ENCODE measurements at regions not wholly inside any gene's neighbourhood (a gene's known extent, or its start where the extent isn't known, plus 50 kb on each side); places are given as distances from the start of the nearest gene placed in this dataset.

- Mint-ChIP-seq H3K4me1 (ENCODE audit: low read depth) (peaks cover 75% of the 10 kb centered on the region), H3K9me3 (peaks cover 4% of the 10 kb centered on the region), H3K27ac (peak overlapping the region; percentile 91), H3K36me3 (ENCODE audit: low read depth) (peaks cover 6% of the 10 kb centered on the region), H3K4me3 (no peak overlapping the region), H3K27me3 (no peaks in the 10 kb centered on the region)
- no peak for DNase-seq
- intact Hi-C loops (cut with micrococcal nuclease), result no loop called here
- POLR2A ChIA-PET, result interaction anchor here (0.9 to 3.4 kb wide), 3 partner anchors 11 to 86 kb away, joined by 3 to 18 read pairs (median 12); no protein-coding TSS in a partner anchor
- ATAC-seq, result no peak
- TF ChIP-seq, protein P1, sequence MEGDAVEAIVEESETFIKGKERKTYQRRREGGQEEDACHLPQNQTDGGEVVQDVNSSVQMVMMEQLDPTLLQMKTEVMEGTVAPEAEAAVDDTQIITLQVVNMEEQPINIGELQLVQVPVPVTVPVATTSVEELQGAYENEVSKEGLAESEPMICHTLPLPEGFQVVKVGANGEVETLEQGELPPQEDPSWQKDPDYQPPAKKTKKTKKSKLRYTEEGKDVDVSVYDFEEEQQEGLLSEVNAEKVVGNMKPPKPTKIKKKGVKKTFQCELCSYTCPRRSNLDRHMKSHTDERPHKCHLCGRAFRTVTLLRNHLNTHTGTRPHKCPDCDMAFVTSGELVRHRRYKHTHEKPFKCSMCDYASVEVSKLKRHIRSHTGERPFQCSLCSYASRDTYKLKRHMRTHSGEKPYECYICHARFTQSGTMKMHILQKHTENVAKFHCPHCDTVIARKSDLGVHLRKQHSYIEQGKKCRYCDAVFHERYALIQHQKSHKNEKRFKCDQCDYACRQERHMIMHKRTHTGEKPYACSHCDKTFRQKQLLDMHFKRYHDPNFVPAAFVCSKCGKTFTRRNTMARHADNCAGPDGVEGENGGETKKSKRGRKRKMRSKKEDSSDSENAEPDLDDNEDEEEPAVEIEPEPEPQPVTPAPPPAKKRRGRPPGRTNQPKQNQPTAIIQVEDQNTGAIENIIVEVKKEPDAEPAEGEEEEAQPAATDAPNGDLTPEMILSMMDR (IDR thresholded peaks at IDR 0.05), result no peak
- CTCF ChIA-PET, result interaction anchor here (0.7 to 1.2 kb wide), 3 partner anchors 19 to 97 kb away, joined by 3 read pairs; no protein-coding TSS in a partner anchor
These were observed 141.8 kb downstream of the TOMM20 start for GRCh38 chr1:234986750-234987414.

DNA sequence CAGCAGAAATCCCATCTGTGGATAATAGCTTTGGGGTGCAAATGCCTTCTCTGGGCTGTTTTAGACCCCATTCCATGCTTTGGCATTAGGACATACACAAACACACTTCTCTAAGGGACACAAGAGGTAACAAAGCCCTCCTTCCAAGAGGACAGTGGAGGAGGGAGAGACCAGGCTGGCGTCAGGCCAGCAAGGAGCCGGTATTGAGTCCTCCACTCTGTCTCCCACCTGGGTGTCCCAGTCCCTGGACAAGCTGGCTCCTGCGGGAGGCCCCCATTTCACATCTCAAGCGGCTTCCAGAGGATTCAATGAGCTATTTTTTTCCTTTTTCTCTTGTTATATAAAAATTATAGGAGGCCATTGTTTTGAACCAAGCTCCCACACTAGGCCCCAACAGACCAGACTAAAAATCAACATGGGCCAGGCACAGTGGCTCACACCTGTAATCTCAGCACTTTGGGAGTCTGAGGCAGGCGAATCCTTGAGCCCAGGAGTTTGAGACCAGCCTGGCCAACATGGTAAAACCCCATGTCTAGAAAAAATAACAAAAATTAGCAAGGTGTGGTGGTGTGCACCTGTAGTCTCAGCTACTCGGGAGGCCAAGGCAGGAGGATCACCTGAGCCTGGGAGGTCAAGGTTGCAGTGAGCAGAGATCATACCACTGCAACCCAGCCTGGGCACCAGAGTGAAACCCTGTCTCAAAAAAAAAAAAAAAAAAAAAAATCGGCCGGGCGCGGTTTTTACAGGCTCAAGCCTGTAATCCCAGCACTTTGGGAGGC lies 142.9 kb downstream of the TOMM20 start:
- H3K36me3 Mint-ChIP-seq (ENCODE audit: low read depth), result peaks cover 6% of the 10 kb centered on the region
- intact Hi-C loops (cut with micrococcal nuclease), result no loop called here
- H3K9me3 Mint-ChIP-seq, result peaks cover 4% of the 10 kb centered on the region
- ATAC-seq, result no peak
- ChIA-PET POLR2A (interaction anchor here (0.8 to 3.2 kb wide), 3 partner anchors 16 to 30 kb away, joined by 3 to 18 read pairs (median 3); no protein-coding TSS in a partner anchor), CTCF (no interaction called here)
- H3K27ac Mint-ChIP-seq, result peak overlapping the region; percentile 59
- H3K4me1 Mint-ChIP-seq (ENCODE audit: low read depth), result peaks cover 76% of the 10 kb centered on the region
- no peak for DNase-seq
- TF ChIP-seq, protein P1 (IDR thresholded peaks at IDR 0.05), result no peak
- no peak overlapping the region for H3K4me3 Mint-ChIP-seq
- H3K27me3 Mint-ChIP-seq, result no peaks in the 10 kb centered on the region

DNA sequence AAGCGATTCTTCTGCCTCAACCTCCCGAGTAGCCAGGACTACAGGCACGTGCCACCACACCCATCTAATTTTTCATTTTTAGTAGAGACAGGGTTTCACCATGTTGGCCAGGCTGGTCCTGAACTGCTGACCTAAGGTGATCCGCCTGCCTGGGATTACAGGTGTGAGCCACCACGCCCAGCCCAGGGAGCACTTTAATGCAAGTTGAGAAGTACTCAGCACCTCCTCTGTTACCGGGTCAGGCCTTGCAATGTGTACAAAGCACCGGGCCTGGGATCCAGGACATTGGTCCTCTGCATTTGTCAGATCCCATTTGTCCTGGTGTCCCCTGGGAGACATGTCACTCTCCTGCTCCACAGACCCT lies 143.6 kb downstream of the TOMM20 start:
- no peak for DNase-seq
- H3K27me3 Mint-ChIP-seq, result no peaks in the 10 kb centered on the region
- ATAC-seq, result no peak
- intact Hi-C loops (cut with micrococcal nuclease), result no loop called here
- peaks cover 77% of the 10 kb centered on the region for H3K4me1 Mint-ChIP-seq (ENCODE audit: low read depth)
- TF ChIP-seq, protein P1 (IDR thresholded peaks at IDR 0.05), result no peak
- peaks cover 8% of the 10 kb centered on the region for H3K36me3 Mint-ChIP-seq (ENCODE audit: low read depth)
- H3K9me3 Mint-ChIP-seq, result peaks cover 4% of the 10 kb centered on the region
- H3K4me3 Mint-ChIP-seq, result no peak overlapping the region
- ChIA-PET POLR2A (no interaction called here), CTCF (no interaction called here)
- no peak overlapping the region for H3K27ac Mint-ChIP-seq

DNA sequence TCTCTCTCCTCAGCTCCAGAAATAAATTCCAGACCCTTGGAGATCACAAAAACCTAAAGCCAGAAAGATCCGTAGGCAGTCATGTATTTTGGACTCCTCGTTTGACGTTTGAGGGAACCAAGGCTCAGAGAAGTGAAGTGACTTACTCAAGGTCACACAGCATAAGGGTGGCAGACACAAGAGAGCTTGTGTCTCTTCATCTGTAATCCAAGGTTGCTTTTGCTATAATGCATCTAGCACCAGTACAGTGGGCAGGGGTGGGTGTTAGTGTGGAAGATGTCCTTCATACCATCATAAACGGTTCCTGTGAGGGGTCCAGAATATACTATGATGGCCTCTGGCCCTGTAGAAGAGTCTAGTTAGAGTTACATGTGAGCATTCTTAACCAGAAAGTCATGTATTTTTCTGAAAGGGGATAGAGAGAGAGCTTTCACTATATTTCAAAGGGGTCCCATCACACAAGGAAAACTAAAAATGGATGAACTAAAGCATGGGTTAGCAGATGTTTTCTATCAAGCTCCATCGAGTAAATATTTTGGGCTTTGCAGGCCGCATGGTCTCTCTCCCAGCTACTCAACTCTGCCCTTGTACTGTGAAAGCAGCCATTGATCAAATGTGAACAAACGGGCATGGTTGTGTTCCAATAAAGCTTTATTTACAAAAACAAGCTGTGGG lies 144.9 kb downstream of the TOMM20 start:
- Mint-ChIP-seq H3K27ac (peak overlapping the region; percentile 80), H3K4me1 (ENCODE audit: low read depth) (peaks cover 77% of the 10 kb centered on the region), H3K4me3 (no peak overlapping the region), H3K27me3 (no peaks in the 10 kb centered on the region), H3K36me3 (ENCODE audit: low read depth) (peaks cover 9% of the 10 kb centered on the region), H3K9me3 (peaks cover 4% of the 10 kb centered on the region)
- intact Hi-C loops (cut with micrococcal nuclease), result no loop called here
- ChIA-PET CTCF (interaction anchor here (1.4 kb wide), 1 partner anchor 497 kb away, joined by 3 read pairs; no protein-coding TSS in a partner anchor), POLR2A (interaction anchor here (0.6 to 1.0 kb wide), 3 partner anchors 28 to 372 kb away, joined by 3 read pairs; no protein-coding TSS in a partner anchor)
- ATAC-seq (no peak), DNase-seq (no peak)
- TF ChIP-seq, protein P1 (IDR thresholded peaks at IDR 0.05), result no peak

Measured in activated CD8-positive, alpha-beta T cell treated with anti-CD3 and anti-CD28 coated beads for 36 hours (primary cell).